GM23248 (cell line): ENCODE measurements at regions not wholly inside any gene's neighbourhood (a gene's known extent, or its start where the extent isn't known, plus 50 kb on each side); places are given as distances from the start of the nearest gene placed in this dataset.

Experiments used
- DNase-seq: peaks from one replicate; pipeline ENCODE4 v3.0.0-alpha.2; 2015
- H2AFZ ChIP-seq: fragments of 200-600 bp; sonication (generic); 2 replicates; pipeline ENCODE4 v1.6.1; 2016; ENCODE audit warnings: antibody characterized with exemption
- H3F3A ChIP-seq: fragments of 200-600 bp; sonication (generic); 2 replicates; pipeline ENCODE4 v1.6.1; 2016; ENCODE audit warnings: mild to moderate bottlenecking, antibody characterized with exemption, mixed run types; ENCODE audit not compliant: insufficient read depth
- H3K27ac ChIP-seq: fragments of 200-600 bp; sonication (generic); 2 replicates; pipeline ENCODE4 v1.5.1; 2016; ENCODE audit warnings: mild to moderate bottlenecking
- H3K27me3 ChIP-seq: fragments of 200-600 bp; sonication (generic); replicated peaks from 2 replicates; pipeline ENCODE4 v1.6.1; 2016; ENCODE audit warnings: mild to moderate bottlenecking; ENCODE audit not compliant: insufficient read depth
- H3K36me3 ChIP-seq: fragments of 200-600 bp; sonication (generic); 2 replicates; pipeline ENCODE4 v1.6.1; 2016; ENCODE audit warnings: low read depth, mild to moderate bottlenecking
- H3K4me1 ChIP-seq: fragments of 200-600 bp; sonication (generic); 2 replicates; pipeline ENCODE4 v1.6.1; 2016; ENCODE audit warnings: mild to moderate bottlenecking; ENCODE audit not compliant: insufficient read depth
- H3K4me2 ChIP-seq: fragments of 200-600 bp; sonication (generic); one replicate; pipeline ENCODE4 v1.6.1; 2016; ENCODE audit warnings: mild to moderate bottlenecking; ENCODE audit not compliant: unreplicated experiment
- H3K4me3 ChIP-seq: fragments of 200-600 bp; sonication (generic); 2 replicates; pipeline ENCODE4 v1.5.1; 2016; ENCODE audit warnings: mild to moderate bottlenecking
- H3K79me2 ChIP-seq: fragments of 200-600 bp; sonication (generic); 2 replicates; pipeline ENCODE4 v1.6.1; 2016; ENCODE audit warnings: mild to moderate bottlenecking; ENCODE audit not compliant: insufficient read depth
- H3K9ac ChIP-seq: fragments of 200-600 bp; sonication (generic); 2 replicates; pipeline ENCODE4 v1.6.1; 2016; ENCODE audit warnings: mild to moderate bottlenecking
- H3K9me2 ChIP-seq: fragments of 200-600 bp; sonication (generic); 2 replicates; pipeline ENCODE4 v1.6.1; 2016; ENCODE audit warnings: mixed run types, mild to moderate bottlenecking, moderate library complexity; ENCODE audit not compliant: insufficient read depth
- H3K9me3 ChIP-seq: fragments of 200-600 bp; sonication (generic); one replicate; pipeline ENCODE4 v1.6.1; 2017; ENCODE audit warnings: low read depth
- H4K20me1 ChIP-seq: fragments of 200-600 bp; sonication (generic); 2 replicates; pipeline ENCODE4 v1.6.0; 2016; ENCODE audit not compliant: insufficient read depth
- EZH2 ChIP-seq: fragments of 200-600 bp; sonication (generic); IDR thresholded peaks from 2 replicates; pipeline ENCODE4 v1.6.1; 2018; ENCODE audit warnings: antibody characterized with exemption, mild to moderate bottlenecking; ENCODE audit not compliant: insufficient read depth, poor library complexity, severe bottlenecking
- EZH2phosphoT487 ChIP-seq: fragments of 200-600 bp; sonication (generic); IDR thresholded peaks from 2 replicates; pipeline ENCODE4 v1.6.1; 2018; ENCODE audit warnings: antibody characterized with exemption, moderate library complexity, mild to moderate bottlenecking, low read depth; ENCODE audit not compliant: insufficient read depth
- WGBS, 2 experiments: methylation state at CpG; one replicate each; pipeline ENCODE4 v1.1.6; 2015 to 2017; ENCODE audit warnings: low lambda C conversion rate in 2 of 2, low coverage in 1 of 2; ENCODE audit errors: missing lambda C conversion rate in 2 of 2; 5-methylcytosine and 5-hydroxymethylcytosine counted together
- in situ Hi-C: fragments of 300-500 bp; cut with MboI; formaldehyde crosslinking; loops from 2 replicates; pipeline ENCODE4 v1.15.0; 2020

- whole genome bisulfite sequencing, 2 experiments = 34 to 38% methylated on average over 4 of the region's 4 CpGs
- DNase-seq = peak; percentile 16
- Histone ChIP-seq H3K27me3 (no peaks in the 10 kb centered on the region), H3K79me2 (no peaks in the 10 kb centered on the region), H3K4me3 (no peak overlapping the region), H3K36me3 (no peaks in the 10 kb centered on the region), H3K4me2 (no peak overlapping the region), H2AFZ (no peak overlapping the region), H4K20me1 (no peaks in the 10 kb centered on the region), H3F3A (no peaks in the 10 kb centered on the region), H3K9me3 (no peaks in the 10 kb centered on the region), H3K4me1 (peaks cover 13% of the 10 kb centered on the region; the same call in 1 of the 2 replicates), H3K27ac (no peak overlapping the region), H3K9ac (no peak overlapping the region), H3K9me2 (no peaks in the 10 kb centered on the region)
- TF ChIP-seq EZH2phosphoT487 (no peak), EZH2 (no peak)
- in situ Hi-C loops = no loop called here
These were observed 165.3 kb upstream of the KLHL29 start for GRCh38 chr2:23219666-23220065.

GRCh38 chr2:23220513-23221094 is 164.4 kb upstream of the KLHL29 start:
- Histone ChIP-seq H4K20me1 (no peaks in the 10 kb centered on the region), H3K9me3 (no peaks in the 10 kb centered on the region), H3K4me1 (peaks cover 13% of the 10 kb centered on the region; the same call in 1 of the 2 replicates), H3K79me2 (no peaks in the 10 kb centered on the region), H3K4me3 (no peak overlapping the region), H3K9ac (no peak overlapping the region), H3K4me2 (no peak overlapping the region), H3F3A (no peaks in the 10 kb centered on the region), H3K27me3 (no peaks in the 10 kb centered on the region), H3K36me3 (no peaks in the 10 kb centered on the region), H3K27ac (peak overlapping the region; percentile 13), H2AFZ (no peak overlapping the region), H3K9me2 (no peaks in the 10 kb centered on the region)
- in situ Hi-C loops = no loop called here
- TF ChIP-seq EZH2 = no peak
- no peak for TF ChIP-seq EZH2phosphoT487
- 45 to 54% methylated on average over 2 of the region's 2 CpGs for WGBS, 2 experiments
- DNase-seq = peak; percentile 39

DNA sequence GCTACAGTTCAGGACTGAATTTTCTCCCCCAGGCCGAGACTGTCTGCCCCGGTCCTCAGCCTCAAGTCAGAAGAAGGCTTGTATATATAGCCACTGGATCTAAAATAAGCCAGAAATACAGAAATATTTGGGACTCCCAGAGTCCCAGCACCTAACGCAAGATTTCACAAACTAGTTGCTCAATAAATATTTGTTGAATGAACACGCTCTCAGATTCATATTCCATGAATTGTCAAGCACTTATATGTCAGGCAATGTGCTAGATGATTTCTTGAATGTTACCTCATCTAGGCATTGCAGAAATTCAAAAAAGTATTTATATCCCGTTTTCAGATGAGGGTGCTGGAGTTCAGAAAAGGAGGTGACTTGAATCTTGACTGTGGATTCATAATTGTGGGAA is 163.7 kb upstream of the KLHL29 start:
- Histone ChIP-seq H3K4me1 (peaks cover 13% of the 10 kb centered on the region; the same call in 1 of the 2 replicates), H3K9me3 (no peaks in the 10 kb centered on the region), H3K4me3 (no peak overlapping the region), H3K9ac (no peak overlapping the region), H3K4me2 (no peak overlapping the region), H3F3A (no peaks in the 10 kb centered on the region), H2AFZ (no peak overlapping the region), H3K27me3 (no peaks in the 10 kb centered on the region), H3K36me3 (no peaks in the 10 kb centered on the region), H3K9me2 (no peaks in the 10 kb centered on the region), H3K27ac (peak overlapping the region; percentile 13), H4K20me1 (no peaks in the 10 kb centered on the region), H3K79me2 (no peaks in the 10 kb centered on the region)
- in situ Hi-C loops = no loop called here
- 50 to 57% methylated on average over 4 to 5 of the region's 5 CpGs for WGBS, 2 experiments
- DNase-seq = peak; percentile 57
- no peak for TF ChIP-seq EZH2

GRCh38 chr2:23221901-23222300 is 163.1 kb upstream of the KLHL29 start:
- Histone ChIP-seq H2AFZ (no peak overlapping the region), H3K27me3 (no peaks in the 10 kb centered on the region), H3K4me3 (no peak overlapping the region), H3K9me2 (no peaks in the 10 kb centered on the region), H3K4me2 (no peak overlapping the region), H3K79me2 (no peaks in the 10 kb centered on the region), H3K36me3 (no peaks in the 10 kb centered on the region), H4K20me1 (no peaks in the 10 kb centered on the region), H3K9me3 (no peaks in the 10 kb centered on the region), H3K9ac (no peak overlapping the region), H3K27ac (0 out of 2 replicates have a peak overlapping the region, but pooled peaks have one; percentile 9), H3K4me1 (peaks cover 13% of the 10 kb centered on the region; the same call in 1 of the 2 replicates), H3F3A (no peaks in the 10 kb centered on the region)
- no peak for DNase-seq
- no peak for TF ChIP-seq EZH2phosphoT487
- TF ChIP-seq EZH2 = no peak
- in situ Hi-C loops = no loop called here
- WGBS, 2 experiments = 57 to 61% methylated on average over 4 of the region's 4 CpGs

DNA sequence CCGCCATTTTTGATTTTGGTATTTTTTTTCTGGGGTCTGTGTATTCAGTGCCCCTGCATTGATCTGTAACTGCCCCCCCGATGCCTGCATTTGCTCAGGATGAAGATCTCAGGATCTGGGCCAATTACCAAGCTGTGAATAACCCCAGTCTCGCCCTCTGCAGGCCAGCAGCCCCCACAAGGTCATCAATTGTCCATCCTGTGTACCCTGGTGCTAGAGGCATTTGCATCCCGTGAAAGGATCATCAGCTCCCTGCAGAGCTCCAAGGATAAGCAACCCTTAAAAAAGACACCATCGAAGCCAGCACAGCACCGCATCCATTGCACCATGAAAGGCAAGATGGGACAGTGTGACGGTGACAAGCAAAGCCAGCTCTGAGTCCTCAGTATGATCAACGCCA is 154.1 kb upstream of the KLHL29 start:
- H3K9ac ChIP-seq = no peak overlapping the region
- DNase-seq = no peak
- H3K9me2 ChIP-seq = no peaks in the 10 kb centered on the region
- H3K4me2 ChIP-seq = no peak overlapping the region
- in situ Hi-C loops = no loop called here
- no peak overlapping the region for H2AFZ ChIP-seq
- no peak overlapping the region for H3K27ac ChIP-seq
- H3K9me3 ChIP-seq = no peaks in the 10 kb centered on the region
- H4K20me1 ChIP-seq = no peaks in the 10 kb centered on the region
- no peaks in the 10 kb centered on the region for H3K36me3 ChIP-seq
- 0 out of 2 replicates have a peak, but pooled peaks cover 3% of the 10 kb centered on the region for H3K27me3 ChIP-seq
- WGBS, 2 experiments = 49 to 50% methylated on average over 8 of the region's 8 CpGs
- H3K4me1 ChIP-seq = peaks cover 3% of the 10 kb centered on the region; the same call in 1 of the 2 replicates
- no peak for TF ChIP-seq EZH2
- no peak for TF ChIP-seq EZH2phosphoT487
- no peaks in the 10 kb centered on the region for H3K79me2 ChIP-seq
- H3K4me3 ChIP-seq = no peak overlapping the region
- H3F3A ChIP-seq = peaks cover 9% of the 10 kb centered on the region; the same call in 1 of the 2 replicates
